Tibial artery (tissue), 4 donors: ENCODE measurements at regions not wholly inside any gene's neighbourhood (a gene's known extent, or its start where the extent isn't known, plus 50 kb on each side); places are given as distances from the start of the nearest gene placed in this dataset.

ENCODE experiments used
- DNase-seq, 2 donors: peaks; one replicate each; pipeline ENCODE4 v3.0.0-alpha.2; 2019
- H3K27ac ChIP-seq, 2 donors: fragments of 200-600 bp; sonication (generic) in 1 of 2; 1 replicate in 1 of 2; 2 replicates in 1 of 2; pipeline ENCODE4 v1.5.1; 2018 to 2019; ENCODE audit warnings: mild to moderate bottlenecking in 1 of 2
- H3K27me3 ChIP-seq, 2 donors: fragments of 200-600 bp; sonication (generic) in 1 of 2; one replicate each; pipeline versions ENCODE4 v1.5.1 to v1.6.0; 2016 to 2019
- H3K36me3 ChIP-seq, 3 donors: fragments of 200-600 bp; sonication (generic) in 2 of 3; one replicate each; pipeline ENCODE4 v1.5.1; 2016 to 2019; ENCODE audit warnings: mild to moderate bottlenecking in 2 of 3
- H3K4me1 ChIP-seq, 4 donors: fragments of 200-600 bp; sonication (generic) in 2 of 4; 1 replicate in 3 of 4; 2 replicates in 1 of 4; pipeline ENCODE4 v1.5.1; 2016 to 2019
- H3K4me3 ChIP-seq, 2 donors: fragments of 200-600 bp; sonication (generic) in 1 of 2; 1 replicate in 1 of 2; 2 replicates in 1 of 2; pipeline ENCODE4 v1.5.1; 2018 to 2019; ENCODE audit warnings: mild to moderate bottlenecking in 2 of 2
- H3K9me3 ChIP-seq, 3 donors: fragments of 200-600 bp; sonication (generic) in 1 of 3; one replicate each; pipeline ENCODE4 v1.5.1; 2016 to 2019
- intact Hi-C: fragments of 100-400 bp; cut with DNase I; formaldehyde crosslinking; loops from one replicate; pipeline ENCODE4 v1.15.0; 2023; ENCODE audit warnings: low total_unique reads
- TF ChIP-seq, protein P1 (sequence below), 2 experiments: fragments of 200-600 bp in 1 of 2; fragments of 450-650 bp in 1 of 2; IDR thresholded peaks; one replicate each; pipeline ENCODE4 v1.5.1; 2017 to 2019; ENCODE audit warnings: antibody characterized with exemption in 2 of 2, mild to moderate bottlenecking in 1 of 2, moderate library complexity in 1 of 2

DNA sequence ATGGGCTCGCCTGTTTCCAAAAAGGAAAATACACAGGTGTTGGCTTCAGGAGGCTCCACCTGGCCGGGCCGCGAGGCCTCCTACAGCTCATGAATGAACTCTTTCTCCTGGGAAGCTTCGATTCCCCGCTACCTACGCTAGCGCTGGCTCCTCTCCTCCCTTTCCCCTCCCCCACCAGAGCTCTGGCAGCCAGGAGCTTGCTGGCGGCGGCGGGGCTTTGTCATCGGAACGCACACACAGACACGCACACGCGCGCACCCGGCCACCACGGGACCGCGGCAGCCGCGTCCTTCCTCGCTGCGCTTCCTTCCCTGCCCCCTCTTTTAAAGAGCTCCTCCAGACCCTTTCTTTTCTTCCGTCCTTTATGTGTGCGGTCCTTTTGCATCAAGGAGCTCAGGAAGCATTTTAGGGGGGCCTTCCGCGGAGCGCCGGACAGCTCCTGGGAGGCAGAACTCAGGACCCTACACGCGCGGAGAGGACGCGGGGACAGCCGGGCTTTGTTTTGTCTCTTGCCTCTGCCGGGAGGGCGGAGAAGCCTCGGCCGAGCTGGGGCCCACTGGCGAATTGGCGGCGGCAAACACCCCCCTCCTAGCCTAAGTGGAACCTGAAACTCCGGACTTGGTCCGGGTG lies 70.2 kb upstream of the BCOR start:
- Histone ChIP-seq H3K4me1 (peaks cover 0 to 41% (median 10%) of the 10 kb centered on the region in 4 donors), H3K9me3 (no peaks in the 10 kb centered on the region), H3K36me3 (no peaks in the 10 kb centered on the region), H3K27ac (peak overlapping the region; percentile 49 to 52), H3K4me3 (peak overlapping the region; percentile 50 to 51), H3K27me3 (no peaks in the 10 kb centered on the region)
- intact Hi-C loops: loop anchor here (5.0 kb wide), 2 partner anchors 156 to 436 kb away; no protein-coding TSS in a partner anchor
- DNase-seq: peak in 1 of 2 donors; percentile 75
- TF ChIP-seq, protein P1, sequence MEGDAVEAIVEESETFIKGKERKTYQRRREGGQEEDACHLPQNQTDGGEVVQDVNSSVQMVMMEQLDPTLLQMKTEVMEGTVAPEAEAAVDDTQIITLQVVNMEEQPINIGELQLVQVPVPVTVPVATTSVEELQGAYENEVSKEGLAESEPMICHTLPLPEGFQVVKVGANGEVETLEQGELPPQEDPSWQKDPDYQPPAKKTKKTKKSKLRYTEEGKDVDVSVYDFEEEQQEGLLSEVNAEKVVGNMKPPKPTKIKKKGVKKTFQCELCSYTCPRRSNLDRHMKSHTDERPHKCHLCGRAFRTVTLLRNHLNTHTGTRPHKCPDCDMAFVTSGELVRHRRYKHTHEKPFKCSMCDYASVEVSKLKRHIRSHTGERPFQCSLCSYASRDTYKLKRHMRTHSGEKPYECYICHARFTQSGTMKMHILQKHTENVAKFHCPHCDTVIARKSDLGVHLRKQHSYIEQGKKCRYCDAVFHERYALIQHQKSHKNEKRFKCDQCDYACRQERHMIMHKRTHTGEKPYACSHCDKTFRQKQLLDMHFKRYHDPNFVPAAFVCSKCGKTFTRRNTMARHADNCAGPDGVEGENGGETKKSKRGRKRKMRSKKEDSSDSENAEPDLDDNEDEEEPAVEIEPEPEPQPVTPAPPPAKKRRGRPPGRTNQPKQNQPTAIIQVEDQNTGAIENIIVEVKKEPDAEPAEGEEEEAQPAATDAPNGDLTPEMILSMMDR (IDR thresholded peaks at IDR 0.05): no peak

DNA sequence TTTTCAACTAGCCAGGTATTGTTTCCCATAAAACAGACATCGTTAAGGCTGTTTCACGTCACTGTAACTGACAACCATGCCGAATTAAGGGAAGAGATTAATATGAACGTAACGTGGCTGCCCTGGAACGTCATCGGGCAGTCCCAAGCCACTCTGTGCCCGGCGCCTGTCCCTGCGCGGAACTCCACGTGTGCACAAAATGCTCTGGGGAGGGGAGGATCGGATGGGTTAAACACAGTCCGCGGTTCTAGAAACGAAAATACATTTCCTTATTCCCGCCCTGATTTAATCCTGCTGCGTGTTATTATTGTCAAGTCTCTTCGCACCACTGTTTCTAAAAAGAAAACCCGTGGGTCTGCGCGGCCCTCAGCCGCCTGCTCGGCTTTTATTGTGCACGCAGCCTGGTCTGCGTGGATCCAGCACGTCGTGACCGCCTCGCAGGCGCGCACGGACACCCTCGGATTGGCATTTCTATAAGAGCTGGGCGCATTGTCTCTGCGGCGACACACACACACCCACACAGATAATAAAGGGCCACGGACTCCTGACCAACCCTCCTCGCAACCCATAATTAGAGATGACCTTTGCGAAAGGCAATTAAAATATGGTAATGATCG lies 69.6 kb upstream of the BCOR start:
- peaks cover 0 to 37% (median 8%) of the 10 kb centered on the region in 4 donors for H3K4me1 ChIP-seq
- DNase-seq: peak in 1 of 2 donors; percentile 78
- H3K27me3 ChIP-seq: no peaks in the 10 kb centered on the region
- intact Hi-C loops: loop anchor here (5.0 kb wide), 2 partner anchors 155 to 435 kb away; no protein-coding TSS in a partner anchor
- H3K36me3 ChIP-seq: no peaks in the 10 kb centered on the region
- H3K27ac ChIP-seq: peak overlapping the region in 1 of 2 donors; percentile 49
- H3K9me3 ChIP-seq: no peaks in the 10 kb centered on the region
- TF ChIP-seq, protein P1 (IDR thresholded peaks at IDR 0.05): no peak
- peak overlapping the region; percentile 50 to 51 for H3K4me3 ChIP-seq

DNA sequence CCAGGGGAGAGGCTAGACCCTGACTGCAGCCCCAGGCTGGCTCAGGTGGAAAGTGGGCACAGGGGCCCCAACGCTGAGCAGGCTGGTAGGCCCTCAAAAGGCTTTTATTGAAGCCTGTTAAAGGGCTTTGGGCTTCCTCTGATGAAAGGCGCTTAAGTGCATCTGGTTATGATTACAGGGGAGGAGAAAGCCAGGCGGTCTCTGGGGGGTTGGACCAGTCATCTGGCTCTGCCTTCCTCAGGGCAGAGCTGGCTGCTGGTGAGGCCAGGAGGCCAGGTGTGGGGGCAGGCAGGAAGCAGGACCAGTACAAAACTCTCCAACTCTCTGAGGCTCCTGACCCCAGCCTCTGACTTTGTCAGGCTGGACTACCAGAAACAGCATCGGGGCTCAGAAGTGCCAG lies 68.8 kb upstream of the BCOR start:
- Histone ChIP-seq H3K27me3 (no peaks in the 10 kb centered on the region), H3K9me3 (no peaks in the 10 kb centered on the region), H3K27ac (peak overlapping the region in 1 of 2 donors; percentile 37), H3K4me1 (peaks cover 0 to 37% (median 8%) of the 10 kb centered on the region in 4 donors), H3K36me3 (no peaks in the 10 kb centered on the region), H3K4me3 (peak overlapping the region in 1 of 2 donors; percentile 50)
- DNase-seq: no peak
- TF ChIP-seq, protein P1 (IDR thresholded peaks at IDR 0.05): no peak
- intact Hi-C loops: loop anchor here (5.0 kb wide), 2 partner anchors 154 to 434 kb away; no protein-coding TSS in a partner anchor

DNA sequence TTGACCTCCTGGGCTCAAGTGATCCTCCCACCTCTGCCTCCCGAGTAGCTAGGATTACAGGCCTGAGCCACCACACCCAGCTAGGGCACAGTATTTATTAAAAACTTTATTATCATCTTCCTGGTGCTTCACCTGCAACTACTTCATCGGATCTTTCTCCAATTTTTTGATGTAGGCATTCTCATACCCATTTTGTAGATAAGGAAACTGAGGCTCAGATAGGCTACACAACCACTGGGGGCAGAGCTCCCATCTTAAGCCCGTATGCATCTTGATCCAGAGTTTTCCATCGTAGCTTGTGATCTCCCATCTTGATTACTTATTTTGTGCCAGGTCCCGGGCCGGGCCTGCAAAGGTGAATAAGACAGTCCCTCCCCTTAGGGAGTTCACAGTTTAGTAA lies 68.1 kb upstream of the BCOR start:
- H3K4me3 ChIP-seq: no peak overlapping the region
- peaks cover 0 to 33% (median 5%) of the 10 kb centered on the region in 4 donors for H3K4me1 ChIP-seq
- TF ChIP-seq, protein P1 (IDR thresholded peaks at IDR 0.05): no peak
- no peaks in the 10 kb centered on the region for H3K9me3 ChIP-seq
- intact Hi-C loops: loop anchor here (5.0 kb wide), 2 partner anchors 154 to 434 kb away; no protein-coding TSS in a partner anchor
- no peaks in the 10 kb centered on the region for H3K36me3 ChIP-seq
- DNase-seq: peak in 1 of 2 donors; percentile 1
- H3K27ac ChIP-seq: no peak overlapping the region
- no peaks in the 10 kb centered on the region for H3K27me3 ChIP-seq

DNA sequence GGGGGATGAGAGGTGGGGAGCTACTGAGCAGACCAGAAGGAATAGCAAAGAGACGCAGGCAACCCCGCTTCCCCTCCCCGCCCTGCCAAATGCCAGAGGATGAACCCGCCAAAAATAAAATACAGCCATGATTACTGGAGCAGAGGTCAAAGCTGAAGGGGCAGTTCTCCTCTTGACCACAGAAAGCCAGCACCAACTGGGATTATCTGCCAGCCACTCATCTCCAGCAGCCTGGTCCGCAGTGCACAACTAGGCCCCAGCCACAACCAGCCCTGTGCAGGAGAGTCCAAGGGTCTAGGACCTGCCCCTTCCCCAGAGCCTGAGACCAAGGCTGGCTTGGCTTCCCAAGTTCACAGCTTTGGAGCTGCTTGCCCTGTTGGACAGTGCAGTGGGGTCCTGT lies 67.4 kb upstream of the BCOR start:
- H3K27ac ChIP-seq: no peak overlapping the region
- no peak for DNase-seq
- no peak overlapping the region for H3K4me3 ChIP-seq
- peaks cover 0 to 33% (median 5%) of the 10 kb centered on the region in 4 donors for H3K4me1 ChIP-seq
- TF ChIP-seq, protein P1 (IDR thresholded peaks at IDR 0.05): no peak
- H3K36me3 ChIP-seq: no peaks in the 10 kb centered on the region
- H3K27me3 ChIP-seq: no peaks in the 10 kb centered on the region
- no peaks in the 10 kb centered on the region for H3K9me3 ChIP-seq
- intact Hi-C loops: loop anchor here (5.0 kb wide), 2 partner anchors 153 to 433 kb away; no protein-coding TSS in a partner anchor
